ENCODE measurements at regions not wholly inside any gene's neighbourhood (a gene's known extent, or its start where the extent isn't known, plus 50 kb on each side); places are given as distances from the start of the nearest gene placed in this dataset.

DNA sequence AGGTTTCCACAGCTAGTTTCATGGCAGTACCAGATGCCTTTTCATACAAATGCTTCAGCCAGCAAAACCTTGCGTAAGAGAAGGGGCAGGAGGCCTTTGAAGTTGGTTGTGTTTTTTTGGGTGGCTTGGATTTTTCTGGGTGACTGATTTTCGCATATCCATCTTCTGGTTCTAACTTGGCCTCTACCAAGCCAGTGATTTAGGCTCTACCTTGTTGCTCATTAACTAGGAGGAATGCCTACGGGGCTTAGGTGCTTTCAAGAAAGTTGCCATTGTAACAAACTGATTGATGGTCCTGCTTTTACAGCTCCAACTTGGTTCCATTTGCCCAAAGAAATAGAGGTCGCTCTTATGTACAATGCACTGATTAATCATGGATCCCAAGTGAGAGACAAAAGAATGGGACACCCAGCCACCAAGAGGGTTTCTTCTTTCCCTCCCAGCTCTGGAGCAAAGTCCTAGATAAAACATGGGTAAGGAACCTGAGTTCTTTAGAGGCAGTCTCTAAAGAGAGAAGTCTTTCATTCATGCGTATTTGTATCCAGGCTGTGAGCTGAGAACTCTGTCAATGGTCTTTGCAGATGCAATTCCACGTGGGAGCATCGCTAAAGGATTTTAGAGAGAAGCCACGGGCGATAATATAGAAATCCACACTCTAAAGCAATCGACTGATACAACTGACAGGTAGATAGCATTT is 92.1 kb upstream of the FGFR2 start:
- TF ChIP-seq CTCF (conservative IDR thresholded peaks at IDR 0.05; ENCODE audit: low read depth, low read length) (no peak), FOS (IDR thresholded peaks at IDR 0.05; ENCODE audit: low read depth, low read length) (no peak), BHLHE40 (IDR thresholded peaks at IDR 0.05; ENCODE audit: low read depth, low read length) (no peak), RAD21 (IDR thresholded peaks at IDR 0.05; ENCODE audit: low read length) (no peak), RCOR1 (IDR thresholded peaks at IDR 0.05; ENCODE audit: insufficient replicate concordance, low read length) (no peak), CEBPB (IDR thresholded peaks at IDR 0.05; ENCODE audit: low read depth, low read length) (no peak), POLR2A (IDR thresholded peaks at IDR 0.05; ENCODE audit: low read depth, low read length) (no peak), MAZ (IDR thresholded peaks at IDR 0.05; ENCODE audit: borderline replicate concordance, low read depth, low read length) (no peak)

All from IMR-90 (cell line).